Suppressor macrophage treated with lipopolysaccharide for 1 hour (primary cell): ENCODE measurements at regions not wholly inside any gene's neighbourhood (a gene's known extent, or its start where the extent isn't known, plus 50 kb on each side); places are given as distances from the start of the nearest gene placed in this dataset.
"Not testable (repeated sequence)": the region's sequence is repeated elsewhere in the genome, so short reads cannot be mapped to it uniquely, and the experiment has no call there.

Experiments used
- DNase-seq, 3 donors: peaks; one replicate each; pipeline ENCODE4 v3.0.0-alpha.2; 2020 to 2022

- not testable (repeated sequence) for DNase-seq
These were observed 50.6 kb upstream of the MYL10 start for GRCh38 chr7:101679653-101680173.

GRCh38 chr7:101680406-101681145 lies 51.5 kb upstream of the MYL10 start:
- no peak for DNase-seq

DNA sequence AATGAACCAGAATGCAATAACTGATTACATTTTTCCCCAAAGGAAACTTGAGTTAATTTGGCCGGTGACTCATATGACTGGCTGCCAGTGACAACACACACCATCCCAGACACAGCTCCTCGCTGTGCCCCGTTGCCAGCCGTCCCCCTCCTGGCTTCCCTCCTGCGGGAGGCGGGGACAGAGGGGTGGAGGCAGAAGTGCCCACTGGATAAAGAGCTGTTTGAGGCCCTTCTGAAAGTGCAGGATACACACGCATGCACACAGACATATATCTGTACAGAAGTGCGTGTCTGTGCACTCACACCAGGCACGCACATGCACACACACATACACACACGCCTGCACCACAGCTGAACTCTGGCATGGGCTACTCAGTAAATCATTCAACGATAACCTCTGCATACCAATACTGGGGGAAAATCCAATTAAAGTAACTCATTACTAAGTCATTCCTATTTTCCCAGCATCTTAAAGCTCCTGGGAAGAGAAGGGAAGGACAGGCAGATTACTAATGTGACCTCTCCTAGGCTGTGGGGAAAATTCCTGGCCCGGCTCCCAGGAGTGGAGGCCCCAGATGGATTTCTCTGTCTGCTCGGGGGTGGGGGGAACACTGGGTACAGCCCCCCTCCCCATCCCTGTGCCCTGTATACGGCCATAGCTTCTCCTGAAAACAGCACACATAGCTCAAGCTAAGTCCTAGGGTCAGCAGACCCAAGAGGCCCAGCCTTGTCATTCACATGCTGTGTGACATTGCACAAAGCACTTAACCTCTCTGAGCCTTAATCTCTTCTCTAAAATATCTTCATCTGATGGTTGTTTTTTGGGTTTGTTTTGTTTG lies 52.3 kb upstream of the MYL10 start:
- DNase-seq = peak; percentile 57 to 63 (median 62)

GRCh38 chr7:101684983-101685330 lies 55.9 kb upstream of the MYL10 start:
- DNase-seq = no peak

DNA sequence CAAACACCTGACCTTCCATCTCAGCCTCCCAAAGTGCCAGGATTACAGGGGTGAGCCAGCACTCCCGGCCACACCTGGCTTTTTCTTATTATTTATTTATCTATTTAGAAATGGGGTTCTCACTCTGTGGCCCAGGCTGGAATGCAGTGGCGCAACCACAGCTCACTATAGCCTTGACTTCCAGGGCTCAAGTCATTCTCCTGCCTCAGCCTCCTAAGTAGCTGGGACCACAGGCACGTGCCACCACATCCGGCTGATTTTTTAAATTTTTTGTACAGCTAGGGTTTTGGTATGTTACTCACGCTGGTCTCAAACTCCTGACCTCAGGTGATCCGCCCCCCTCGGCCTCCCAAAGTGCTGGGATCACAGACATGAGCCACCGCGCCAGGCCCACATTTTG lies 56.9 kb upstream of the MYL10 start:
- DNase-seq = no peak

GRCh38 chr7:101687081-101687480 lies 58.0 kb upstream of the MYL10 start:
- DNase-seq = no peak

DNA sequence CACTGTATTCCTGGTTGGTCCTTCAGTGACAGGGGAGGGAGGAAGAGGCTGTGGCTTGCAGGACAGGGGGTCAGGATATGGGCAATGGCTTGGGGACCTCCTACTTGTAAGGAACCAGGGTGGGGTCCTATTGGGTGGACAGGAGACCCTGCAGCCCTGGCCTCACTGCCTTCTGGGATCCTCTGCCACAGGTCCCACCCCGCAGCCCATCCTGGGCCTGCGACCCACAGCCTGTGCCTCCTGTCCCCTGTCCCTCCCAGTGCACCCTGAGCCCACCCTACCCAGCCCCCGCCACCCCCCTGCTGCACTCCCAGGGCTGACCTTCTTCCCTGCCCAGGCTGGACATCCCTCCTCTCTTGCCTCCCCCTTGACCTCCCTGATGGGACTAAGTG lies 58.7 kb upstream of the MYL10 start:
- no peak for DNase-seq

- DNase-seq = peak; percentile 80 to 92 (median 88)
These were observed 59.2 kb upstream of the MYL10 start for GRCh38 chr7:101688183-101688831.

GRCh38 chr7:101688995-101689907 lies 60.2 kb upstream of the MYL10 start:
- DNase-seq = no peak

DNA sequence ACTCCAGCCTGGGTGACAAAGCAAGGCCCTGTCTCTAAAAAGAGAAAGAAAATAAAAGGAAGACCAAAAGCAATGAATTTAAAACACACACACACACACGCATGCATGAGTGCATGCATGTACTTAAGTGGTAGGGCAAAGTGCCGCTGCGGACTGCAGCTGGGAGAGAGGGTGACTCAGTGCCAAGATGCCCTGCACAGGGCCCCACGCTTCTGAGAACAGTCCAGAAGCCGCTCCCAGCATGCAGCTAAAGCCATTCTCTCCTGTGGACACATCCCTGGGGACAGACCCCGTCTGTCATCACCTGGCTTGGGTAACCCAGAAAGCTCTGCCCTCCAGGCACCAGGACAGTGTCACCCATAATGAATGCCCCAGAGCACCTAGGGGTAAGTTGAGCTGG lies 61.0 kb upstream of the MYL10 start:
- DNase-seq = no peak

- DNase-seq = peak; percentile 42 to 65 (median 47)
These were observed 62.8 kb upstream of the MYL10 start for GRCh38 chr7:101691822-101692384.

GRCh38 chr7:101693498-101694091 lies 64.5 kb upstream of the MYL10 start:
- no peak for DNase-seq

GRCh38 chr7:101698964-101699363 lies 69.9 kb upstream of the MYL10 start:
- no peak for DNase-seq

DNA sequence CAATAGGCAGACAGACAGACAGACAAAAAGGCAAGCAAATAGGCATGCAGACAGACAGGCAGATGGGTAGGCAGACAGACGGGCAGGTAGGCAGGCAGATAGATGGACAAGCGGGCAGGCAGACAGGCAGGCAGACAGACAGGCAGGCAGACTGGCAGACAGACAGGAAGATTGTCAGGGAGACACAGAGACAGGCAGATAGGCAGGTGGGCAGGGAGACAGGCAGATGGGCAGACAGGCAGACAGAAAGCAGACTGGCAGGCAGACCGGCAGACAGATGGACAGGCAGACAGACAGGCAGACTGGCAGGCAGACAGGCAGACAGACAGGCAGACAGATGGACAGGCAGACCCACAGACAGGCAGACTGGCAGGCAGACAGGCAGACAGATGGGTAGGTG lies 70.3 kb upstream of the MYL10 start:
- no peak for DNase-seq

DNA sequence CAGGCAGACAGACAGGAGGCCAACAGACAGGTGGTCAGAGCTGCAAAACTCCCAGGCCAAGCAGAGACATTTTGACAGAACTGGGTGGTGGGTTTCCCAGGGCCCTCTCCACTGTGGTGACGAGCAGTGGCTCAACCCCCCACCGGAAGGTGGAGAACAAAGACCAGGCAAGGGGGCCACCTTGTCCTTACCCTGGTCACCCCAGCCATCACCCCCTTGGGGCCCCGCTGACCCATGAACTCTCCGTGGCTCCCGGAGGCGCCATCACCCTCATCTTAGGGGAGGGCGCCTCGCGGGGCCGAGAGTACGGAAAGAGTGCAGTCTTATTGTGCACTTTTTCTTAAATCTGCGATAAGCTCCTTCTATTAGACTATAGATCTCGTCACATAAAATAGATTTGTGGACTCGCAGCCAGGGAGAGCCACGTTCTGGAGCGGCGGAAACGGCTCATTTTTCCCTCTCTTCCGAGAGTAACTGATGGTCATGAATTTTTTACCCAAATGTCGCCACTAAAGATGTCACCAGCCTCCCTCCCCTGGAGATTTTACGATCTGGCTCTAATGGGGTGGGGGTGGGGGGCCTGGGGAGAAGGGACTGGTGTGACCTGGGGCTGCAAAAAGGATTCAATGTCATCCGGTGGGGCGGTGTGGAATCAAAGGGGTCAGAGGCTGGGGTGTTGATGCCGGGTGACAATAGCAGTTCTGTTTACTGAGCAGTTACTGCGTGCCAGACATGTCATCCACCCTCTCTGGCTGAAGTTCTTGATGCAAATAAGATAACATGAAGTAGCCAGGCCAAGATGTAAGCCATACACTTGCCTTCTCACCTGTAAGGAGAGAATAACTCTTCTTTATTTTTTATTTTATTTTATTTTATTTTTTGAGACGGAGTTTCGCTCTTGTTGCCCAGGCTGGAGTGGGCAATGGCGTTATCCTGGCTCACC lies 71.1 kb upstream of the MYL10 start:
- DNase-seq = no peak

- DNase-seq = no peak
These were observed 72.2 kb upstream of the MYL10 start for GRCh38 chr7:101701153-101701794.

GRCh38 chr7:101702362-101702850 lies 73.3 kb upstream of the MYL10 start:
- DNase-seq = no peak

GRCh38 chr7:101705331-101705730 lies 76.2 kb upstream of the MYL10 start:
- DNase-seq = peak; percentile 52 to 58 (median 52)

DNA sequence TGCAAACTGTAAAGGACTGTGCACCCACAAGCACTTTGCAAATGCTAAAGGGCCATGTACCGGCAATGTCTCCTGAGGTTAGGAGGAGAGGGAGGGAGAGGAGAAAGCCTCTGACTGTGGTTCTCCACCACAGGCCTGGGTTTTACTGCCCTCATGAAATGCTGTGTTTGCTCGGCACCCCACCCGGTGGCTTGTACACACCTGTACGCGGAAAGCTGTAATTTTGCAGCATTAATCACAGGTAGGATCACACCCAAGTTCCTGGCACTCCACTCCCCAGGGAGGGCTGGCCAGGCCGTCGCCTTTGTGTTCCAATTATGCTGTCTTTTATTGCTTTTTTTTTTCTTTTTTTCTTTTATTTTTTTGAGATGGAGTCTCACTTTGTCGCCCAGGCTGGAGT lies 78.5 kb upstream of the MYL10 start:
- no peak for DNase-seq

GRCh38 chr7:101708223-101708622 lies 79.1 kb upstream of the MYL10 start:
- no peak for DNase-seq
